ENCODE measurements at regions not wholly inside any gene's neighbourhood (a gene's known extent, or its start where the extent isn't known, plus 50 kb on each side); places are given as distances from the start of the nearest gene placed in this dataset.

GRCh38 chr7:96789914-96790313 lies 80.3 kb upstream of the SEM1 start:
- no peak for TF ChIP-seq POLR2A (IDR thresholded peaks at IDR 0.05)
- TF ChIP-seq CTCF (IDR thresholded peaks at IDR 0.05) = no peak
- no peak for TF ChIP-seq POLR2AphosphoS5 (IDR thresholded peaks at IDR 0.05)
- no peak for TF ChIP-seq EP300 (IDR thresholded peaks at IDR 0.05)
